Adrenal gland (tissue), 5 donors: ENCODE measurements at regions not wholly inside any gene's neighbourhood (a gene's known extent, or its start where the extent isn't known, plus 50 kb on each side); places are given as distances from the start of the nearest gene placed in this dataset.

Experiments
- CTCF ChIP-seq, 6 experiments: fragments of 450-650 bp in 4 of 6; fragments of 200-600 bp in 2 of 6; sonication (generic) in 1 of 6; IDR thresholded peaks; 1 replicate in 5 of 6; 2 replicates in 1 of 6; pipeline versions ENCODE4 v1.5.1 to v1.8.0; 2016 to 2021; ENCODE audit warnings: antibody characterized with exemption in 6 of 6, mild to moderate bottlenecking in 2 of 6, moderate library complexity in 1 of 6
- POLR2A ChIP-seq, 2 donors: fragments of 450-650 bp; IDR thresholded peaks; one replicate each; pipeline ENCODE4 v1.6.1; 2017; ENCODE audit warnings: antibody characterized with exemption in 2 of 2, mild to moderate bottlenecking in 2 of 2, moderate library complexity in 1 of 2
- donor health status: DM: no; HTN: no; CAD: no.

GRCh38 chr12:58143498-58143995, 202.2 kb downstream of the ATP23 start:
- TF ChIP-seq CTCF (IDR thresholded peaks at IDR 0.05) (no peak), POLR2A (IDR thresholded peaks at IDR 0.05) (no peak)
